ENCODE measurements at regions not wholly inside any gene's neighbourhood (a gene's known extent, or its start where the extent isn't known, plus 50 kb on each side); places are given as distances from the start of the nearest gene placed in this dataset.

GRCh38 chr16:79298894-79299799 lies 301.4 kb downstream of the MAF start:
- no peak overlapping the region for H3K4me3 ChIP-seq
- no peak overlapping the region for H2AFZ ChIP-seq
- no peaks in the 10 kb centered on the region for H3K9me3 ChIP-seq (ENCODE audit: low read depth)
- no peaks in the 10 kb centered on the region for H3K36me3 ChIP-seq (replicated peaks; ENCODE audit: insufficient read depth, low read depth)
- H4K20me1 ChIP-seq (ENCODE audit: insufficient read depth, poor library complexity, severe bottlenecking) = no peaks in the 10 kb centered on the region
- no peaks in the 10 kb centered on the region for H3K27me3 ChIP-seq
- peak overlapping the region; percentile 13 for H3K27ac ChIP-seq
- no peak for DNase-seq (ENCODE audit: low spot score)
- no peaks in the 10 kb centered on the region for H3K9me2 ChIP-seq (replicated peaks; ENCODE audit: insufficient read depth)
- WGBS (ENCODE audit: low lambda C conversion rate, missing lambda C conversion rate) = 53% methylated on average over 16 of the region's 16 CpGs
- TF ChIP-seq EZH2phosphoT487 (IDR thresholded peaks at IDR 0.05; ENCODE audit: low read depth, severe bottlenecking, unreplicated experiment) = no peak
- TF ChIP-seq CTCF (IDR thresholded peaks at IDR 0.05; ENCODE audit: poor library complexity) = no peak
- TF ChIP-seq EZH2 (IDR thresholded peaks at IDR 0.05; ENCODE audit: borderline replicate concordance) = no peak
- H3K79me2 ChIP-seq = no peaks in the 10 kb centered on the region
- H3K4me1 ChIP-seq (ENCODE audit: insufficient read depth) = peaks cover 19% of the 10 kb centered on the region
- peak overlapping the region; percentile 31 for H3K4me2 ChIP-seq

DNA sequence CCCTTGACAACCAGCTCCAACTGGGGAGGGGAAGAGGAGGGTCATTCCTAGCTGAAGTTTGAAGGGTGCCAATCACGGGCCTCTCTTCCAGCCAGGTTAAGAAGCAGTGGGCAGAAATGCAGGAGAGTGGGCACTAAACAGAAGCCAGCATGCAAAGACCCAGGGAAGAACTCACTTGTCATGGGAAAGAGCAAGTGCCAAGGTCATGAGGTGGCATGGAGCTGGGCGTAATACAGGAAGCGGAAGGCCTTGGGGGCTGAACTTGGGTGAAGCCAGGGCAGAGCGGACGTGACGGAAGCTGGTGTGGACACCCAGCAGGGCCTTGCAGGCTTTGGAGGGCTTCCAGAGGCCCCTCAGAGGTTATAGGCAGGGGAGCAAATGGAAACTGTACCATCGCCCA lies 302.1 kb downstream of the MAF start:
- Histone ChIP-seq H3K27me3 (no peaks in the 10 kb centered on the region), H3K9me3 (ENCODE audit: low read depth) (no peaks in the 10 kb centered on the region), H2AFZ (no peak overlapping the region), H3K9me2 (replicated peaks; ENCODE audit: insufficient read depth) (no peaks in the 10 kb centered on the region), H3K36me3 (replicated peaks; ENCODE audit: insufficient read depth, low read depth) (no peaks in the 10 kb centered on the region), H3K4me3 (no peak overlapping the region), H3K79me2 (no peaks in the 10 kb centered on the region), H3K4me1 (ENCODE audit: insufficient read depth) (peaks cover 19% of the 10 kb centered on the region), H4K20me1 (ENCODE audit: insufficient read depth, poor library complexity, severe bottlenecking) (no peaks in the 10 kb centered on the region), H3K27ac (peak overlapping the region; percentile 13), H3K4me2 (peak overlapping the region; percentile 31)
- TF ChIP-seq EZH2phosphoT487 (IDR thresholded peaks at IDR 0.05; ENCODE audit: low read depth, severe bottlenecking, unreplicated experiment) = no peak
- TF ChIP-seq CTCF (IDR thresholded peaks at IDR 0.05; ENCODE audit: poor library complexity) = no peak
- no peak for TF ChIP-seq EZH2 (IDR thresholded peaks at IDR 0.05; ENCODE audit: borderline replicate concordance)
- 92% methylated on average over 7 of the region's 7 CpGs for WGBS (ENCODE audit: low lambda C conversion rate, missing lambda C conversion rate)
- no peak for DNase-seq (ENCODE audit: low spot score)

GRCh38 chr16:79297805-79298204 lies 302.7 kb downstream of the MAF start:
- H3K4me2 ChIP-seq = no peak overlapping the region
- no peak overlapping the region for H3K27ac ChIP-seq
- no peaks in the 10 kb centered on the region for H3K9me3 ChIP-seq (ENCODE audit: low read depth)
- no peaks in the 10 kb centered on the region for H3K9me2 ChIP-seq (replicated peaks; ENCODE audit: insufficient read depth)
- no peaks in the 10 kb centered on the region for H3K27me3 ChIP-seq
- H3K4me1 ChIP-seq (ENCODE audit: insufficient read depth) = peaks cover 23% of the 10 kb centered on the region
- no peaks in the 10 kb centered on the region for H3K79me2 ChIP-seq
- no peaks in the 10 kb centered on the region for H3K36me3 ChIP-seq (replicated peaks; ENCODE audit: insufficient read depth, low read depth)
- H4K20me1 ChIP-seq (ENCODE audit: insufficient read depth, poor library complexity, severe bottlenecking) = no peaks in the 10 kb centered on the region
- DNase-seq (ENCODE audit: low spot score) = no peak
- WGBS (ENCODE audit: low lambda C conversion rate, missing lambda C conversion rate) = 82% methylated on average over 4 of the region's 4 CpGs
- H3K4me3 ChIP-seq = no peak overlapping the region
- H2AFZ ChIP-seq = no peak overlapping the region
- TF ChIP-seq CTCF (IDR thresholded peaks at IDR 0.05; ENCODE audit: poor library complexity) (no peak), EZH2phosphoT487 (IDR thresholded peaks at IDR 0.05; ENCODE audit: low read depth, severe bottlenecking, unreplicated experiment) (no peak), EZH2 (IDR thresholded peaks at IDR 0.05; ENCODE audit: borderline replicate concordance) (no peak)
